ENCODE measurements at regions not wholly inside any gene's neighbourhood (a gene's known extent, or its start where the extent isn't known, plus 50 kb on each side); places are given as distances from the start of the nearest gene placed in this dataset.
"Not testable (repeated sequence)": the region's sequence is repeated elsewhere in the genome, so short reads cannot be mapped to it uniquely, and the experiment has no call there.

- not testable (repeated sequence) for H3K9ac ChIP-seq (ENCODE audit: low read depth, low read length, poor library complexity); DNase-seq (ENCODE audit: low spot score); H2AFZ ChIP-seq (ENCODE audit: low read length); H4K8ac ChIP-seq (ENCODE audit: low read depth, low read length); H3K23ac ChIP-seq (ENCODE audit: low read depth, low read length, poor library complexity); H3K79me1 ChIP-seq (ENCODE audit: low read depth, low read length); H3K36me3 ChIP-seq (replicated peaks in 1 of 2; ENCODE audit: control insufficient read depth in 2 of 2, insufficient read depth in 2 of 2, low read length in 2 of 2); H3K27me3 ChIP-seq (ENCODE audit: control insufficient read depth in 3 of 3, insufficient read depth in 3 of 3, low read depth in 1 of 3, low read length in 3 of 3); H3K14ac ChIP-seq (ENCODE audit: low read length); H3K18ac ChIP-seq (ENCODE audit: low read length); H3K4ac ChIP-seq (ENCODE audit: low read length); H2BK5ac ChIP-seq (ENCODE audit: low read length); H2BK15ac ChIP-seq (ENCODE audit: low read length); H3K4me1 ChIP-seq (ENCODE audit: control insufficient read depth in 2 of 2, insufficient read depth in 1 of 2, low read depth in 1 of 2, low read length in 2 of 2); H2BK120ac ChIP-seq (ENCODE audit: low read depth, low read length); H4K91ac ChIP-seq (ENCODE audit: low read depth, low read length, poor library complexity); H3K4me3 ChIP-seq (ENCODE audit: low read length in 2 of 2); H3K9me3 ChIP-seq (replicated peaks in 1 of 2; ENCODE audit: control insufficient read depth in 2 of 2, insufficient read depth in 1 of 2, low read depth in 1 of 2, low read length in 2 of 2); H2AK5ac ChIP-seq (ENCODE audit: low read depth, low read length); H3K4me2 ChIP-seq (ENCODE audit: insufficient read depth, low read length, poor library complexity, severe bottlenecking); H2BK12ac ChIP-seq (ENCODE audit: low read length); H3K27ac ChIP-seq (replicated peaks; ENCODE audit: low read length)
- no CpG with 5 or more reads among the region's 21 CpGs for WGBS, 2 donors (ENCODE audit: extremely low coverage in 2 of 2, insufficient read length in 2 of 2, insufficient replicate concordance in 1 of 2)
These were observed 575.0 kb downstream of the PDHA2 start for GRCh38 chr4:96414853-96415252.

DNA sequence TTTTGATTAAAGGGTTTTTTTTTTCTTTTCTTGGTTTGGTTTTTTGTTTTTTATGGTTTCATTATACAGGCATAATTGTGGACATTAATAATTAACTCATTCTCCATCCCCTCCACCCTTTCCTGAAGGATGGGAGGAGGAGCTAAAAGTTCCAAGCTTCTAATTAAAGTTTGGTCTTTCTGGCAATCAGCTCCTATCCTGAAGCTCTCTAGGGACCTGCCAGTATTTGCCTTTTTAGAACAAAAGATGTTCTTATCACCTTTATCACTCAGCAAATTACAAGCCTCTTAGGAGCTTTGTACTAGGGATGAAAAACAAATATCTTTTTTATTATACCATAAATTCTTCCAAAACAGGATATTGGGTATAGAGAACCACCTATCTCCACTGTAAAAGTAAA, 589.8 kb downstream of the PDHA2 start:
- H3K27ac ChIP-seq (replicated peaks; ENCODE audit: low read length): no peak overlapping the region
- no peak overlapping the region for H3K9ac ChIP-seq (ENCODE audit: low read depth, low read length, poor library complexity)
- H2AK5ac ChIP-seq (ENCODE audit: low read depth, low read length): no peak overlapping the region
- H2BK12ac ChIP-seq (ENCODE audit: low read length): no peak overlapping the region
- no peak overlapping the region for H4K91ac ChIP-seq (ENCODE audit: low read depth, low read length, poor library complexity)
- H3K79me1 ChIP-seq (ENCODE audit: low read depth, low read length): no peaks in the 10 kb centered on the region
- no peak overlapping the region for H2BK120ac ChIP-seq (ENCODE audit: low read depth, low read length)
- H3K9me3 ChIP-seq (replicated peaks in 1 of 2; ENCODE audit: control insufficient read depth in 2 of 2, insufficient read depth in 1 of 2, low read depth in 1 of 2, low read length in 2 of 2): no peaks in the 10 kb centered on the region
- H3K4me1 ChIP-seq (ENCODE audit: control insufficient read depth in 2 of 2, insufficient read depth in 1 of 2, low read depth in 1 of 2, low read length in 2 of 2): peaks cover 0 to 6% of the 10 kb centered on the region in 2 donors
- no peak overlapping the region for H3K4ac ChIP-seq (ENCODE audit: low read length)
- H3K18ac ChIP-seq (ENCODE audit: low read length): no peak overlapping the region
- no peak overlapping the region for H2BK5ac ChIP-seq (ENCODE audit: low read length)
- DNase-seq (ENCODE audit: low spot score): no peak
- no peaks in the 10 kb centered on the region for H3K27me3 ChIP-seq (ENCODE audit: control insufficient read depth in 3 of 3, insufficient read depth in 3 of 3, low read depth in 1 of 3, low read length in 3 of 3)
- H3K36me3 ChIP-seq (replicated peaks in 1 of 2; ENCODE audit: control insufficient read depth in 2 of 2, insufficient read depth in 2 of 2, low read length in 2 of 2): no peaks in the 10 kb centered on the region
- no peak overlapping the region for H2AFZ ChIP-seq (ENCODE audit: low read length)
- H3K4me2 ChIP-seq (ENCODE audit: insufficient read depth, low read length, poor library complexity, severe bottlenecking): no peak overlapping the region
- no peak overlapping the region for H2BK15ac ChIP-seq (ENCODE audit: low read length)
- no peak overlapping the region for H3K4me3 ChIP-seq (ENCODE audit: low read length in 2 of 2)
- no peak overlapping the region for H4K8ac ChIP-seq (ENCODE audit: low read depth, low read length)
- H3K23ac ChIP-seq (ENCODE audit: low read depth, low read length, poor library complexity): no peak overlapping the region
- H3K14ac ChIP-seq (ENCODE audit: low read length): no peak overlapping the region

DNA sequence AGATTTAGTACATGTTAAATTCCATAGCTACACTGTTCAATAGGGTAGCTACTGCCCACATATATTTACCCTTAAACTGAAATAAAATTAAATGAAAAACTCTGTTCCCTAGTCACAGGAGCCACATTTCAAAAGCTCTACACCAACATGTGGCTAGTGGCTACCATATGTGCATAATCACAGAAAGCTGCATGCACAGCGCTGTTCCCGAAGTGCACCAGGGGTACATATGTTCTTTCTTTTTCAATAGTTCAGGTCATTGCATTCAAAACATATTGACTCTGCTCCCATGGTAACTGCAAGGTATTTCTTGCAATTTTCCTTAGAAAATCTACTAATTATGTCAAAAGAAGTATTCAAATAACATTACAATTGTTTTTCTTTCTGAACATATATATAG, 591.2 kb downstream of the PDHA2 start:
- Histone ChIP-seq H3K27ac (replicated peaks; ENCODE audit: low read length) (no peak overlapping the region), H4K91ac (ENCODE audit: low read depth, low read length, poor library complexity) (no peak overlapping the region), H3K27me3 (ENCODE audit: control insufficient read depth in 3 of 3, insufficient read depth in 3 of 3, low read depth in 1 of 3, low read length in 3 of 3) (no peaks in the 10 kb centered on the region), H2AK5ac (ENCODE audit: low read depth, low read length) (no peak overlapping the region), H2BK120ac (ENCODE audit: low read depth, low read length) (no peak overlapping the region), H3K9me3 (replicated peaks in 1 of 2; ENCODE audit: control insufficient read depth in 2 of 2, insufficient read depth in 1 of 2, low read depth in 1 of 2, low read length in 2 of 2) (no peaks in the 10 kb centered on the region), H3K4me3 (ENCODE audit: low read length in 2 of 2) (no peak overlapping the region), H2AFZ (ENCODE audit: low read length) (peak overlapping the region; percentile 36), H3K36me3 (replicated peaks in 1 of 2; ENCODE audit: control insufficient read depth in 2 of 2, insufficient read depth in 2 of 2, low read length in 2 of 2) (no peaks in the 10 kb centered on the region), H2BK5ac (ENCODE audit: low read length) (no peak overlapping the region), H2BK15ac (ENCODE audit: low read length) (no peak overlapping the region), H2BK12ac (ENCODE audit: low read length) (no peak overlapping the region), H3K23ac (ENCODE audit: low read depth, low read length, poor library complexity) (no peak overlapping the region), H3K4ac (ENCODE audit: low read length) (no peak overlapping the region), H3K4me2 (ENCODE audit: insufficient read depth, low read length, poor library complexity, severe bottlenecking) (no peak overlapping the region), H3K9ac (ENCODE audit: low read depth, low read length, poor library complexity) (no peak overlapping the region), H3K4me1 (ENCODE audit: control insufficient read depth in 2 of 2, insufficient read depth in 1 of 2, low read depth in 1 of 2, low read length in 2 of 2) (peaks cover 0 to 6% of the 10 kb centered on the region in 2 donors), H4K8ac (ENCODE audit: low read depth, low read length) (no peak overlapping the region), H3K18ac (ENCODE audit: low read length) (no peak overlapping the region), H3K14ac (ENCODE audit: low read length) (no peak overlapping the region), H3K79me1 (ENCODE audit: low read depth, low read length) (no peaks in the 10 kb centered on the region)
- DNase-seq (ENCODE audit: low spot score): no peak
- no CpG with 5 or more reads among the region's 2 CpGs for WGBS, 2 donors (ENCODE audit: extremely low coverage in 2 of 2, insufficient read length in 2 of 2, insufficient replicate concordance in 1 of 2)

GRCh38 chr4:96448315-96448872, 608.5 kb downstream of the PDHA2 start:
- H2BK12ac ChIP-seq (ENCODE audit: low read length): no peak overlapping the region

More at GRCh38 chr4:96448315-96448872, 608.5 kb downstream of the PDHA2 start:
- Histone ChIP-seq H3K27ac (replicated peaks; ENCODE audit: low read length) (no peak overlapping the region), H4K8ac (ENCODE audit: low read depth, low read length) (no peak overlapping the region), H3K4me2 (ENCODE audit: insufficient read depth, low read length, poor library complexity, severe bottlenecking) (no peak overlapping the region), H3K14ac (ENCODE audit: low read length) (no peak overlapping the region), H3K9me3 (replicated peaks in 1 of 2; ENCODE audit: control insufficient read depth in 2 of 2, insufficient read depth in 1 of 2, low read depth in 1 of 2, low read length in 2 of 2) (peaks cover 8 to 25% of the 10 kb centered on the region in 2 donors), H3K79me1 (ENCODE audit: low read depth, low read length) (no peaks in the 10 kb centered on the region), H3K9ac (ENCODE audit: low read depth, low read length, poor library complexity) (no peak overlapping the region), H2AK5ac (ENCODE audit: low read depth, low read length) (no peak overlapping the region), H3K23ac (ENCODE audit: low read depth, low read length, poor library complexity) (no peak overlapping the region), H3K18ac (ENCODE audit: low read length) (no peak overlapping the region), H3K4me3 (ENCODE audit: low read length in 2 of 2) (no peak overlapping the region), H3K36me3 (replicated peaks in 1 of 2; ENCODE audit: control insufficient read depth in 2 of 2, insufficient read depth in 2 of 2, low read length in 2 of 2) (no peaks in the 10 kb centered on the region), H3K4ac (ENCODE audit: low read length) (no peak overlapping the region), H2AFZ (ENCODE audit: low read length) (no peak overlapping the region), H2BK5ac (ENCODE audit: low read length) (no peak overlapping the region), H2BK15ac (ENCODE audit: low read length) (no peak overlapping the region), H2BK120ac (ENCODE audit: low read depth, low read length) (no peak overlapping the region), H3K4me1 (ENCODE audit: control insufficient read depth in 2 of 2, insufficient read depth in 1 of 2, low read depth in 1 of 2, low read length in 2 of 2) (no peaks in the 10 kb centered on the region), H3K27me3 (ENCODE audit: control insufficient read depth in 3 of 3, insufficient read depth in 3 of 3, low read depth in 1 of 3, low read length in 3 of 3) (no peaks in the 10 kb centered on the region), H4K91ac (ENCODE audit: low read depth, low read length, poor library complexity) (no peak overlapping the region)
- DNase-seq (ENCODE audit: low spot score): no peak
- WGBS, 2 donors (ENCODE audit: extremely low coverage in 2 of 2, insufficient read length in 2 of 2, insufficient replicate concordance in 1 of 2): no CpG with 5 or more reads among the region's 3 CpGs
